CD4-positive, alpha-beta T cell treated with Interferon alpha-2 for 1 hour (primary cell): ENCODE measurements at regions not wholly inside any gene's neighbourhood (a gene's known extent, or its start where the extent isn't known, plus 50 kb on each side); places are given as distances from the start of the nearest gene placed in this dataset.

Experiments used
- DNase-seq, 2 donors: peaks; one replicate each; pipeline ENCODE4 v3.0.0-alpha.2; 2020 to 2022

GRCh38 chr20:17137692-17138091 is 89.1 kb upstream of the PCSK2 start:
- DNase-seq, result no peak

- no peak for DNase-seq
These were observed 88.6 kb upstream of the PCSK2 start for GRCh38 chr20:17138237-17138636.

- no peak for DNase-seq
These were observed 85.9 kb upstream of the PCSK2 start for GRCh38 chr20:17140894-17141293.

GRCh38 chr20:17141568-17141967 is 85.3 kb upstream of the PCSK2 start:
- no peak for DNase-seq

GRCh38 chr20:17142666-17143065 is 84.2 kb upstream of the PCSK2 start:
- DNase-seq, result no peak

GRCh38 chr20:17150858-17151257 is 76.0 kb upstream of the PCSK2 start:
- DNase-seq, result no peak

GRCh38 chr20:17155401-17155800 is 71.4 kb upstream of the PCSK2 start:
- DNase-seq, result no peak

- no peak for DNase-seq
These were observed 68.1 kb upstream of the PCSK2 start for GRCh38 chr20:17158701-17159100.

- no peak for DNase-seq
These were observed 65.0 kb upstream of the PCSK2 start for GRCh38 chr20:17161673-17162481.

GRCh38 chr20:17168026-17168612 is 58.7 kb upstream of the PCSK2 start:
- no peak for DNase-seq

GRCh38 chr20:17169585-17170136 is 57.2 kb upstream of the PCSK2 start:
- DNase-seq, result no peak

- no peak for DNase-seq
These were observed 55.0 kb upstream of the PCSK2 start for GRCh38 chr20:17171746-17172280.

- DNase-seq, result no peak
These were observed 53.9 kb upstream of the PCSK2 start for GRCh38 chr20:17172836-17173516.
